HepG2 (cell line): ENCODE measurements at regions not wholly inside any gene's neighbourhood (a gene's known extent, or its start where the extent isn't known, plus 50 kb on each side); places are given as distances from the start of the nearest gene placed in this dataset.

ENCODE experiments used
- ATAC-seq: fragments of 200-7000 bp; cut with Tn5 transposase; 3 replicates; pipeline ENCODE4 v1.9.1; 2020; ENCODE audit warnings: mild to moderate bottlenecking, moderate library complexity
- BruUV-seq: library from RNA; stranded (reverse); fragments of 400-500 nt; replicated peaks from 2 replicates; lab custom pipeline; 2021; lab: Mats Ljungman, UMichigan
- CTCF ChIA-PET: fragments of 300-600 bp; formaldehyde crosslinking; extraction: SDS; loops from one replicate; lab custom pipeline; 2021; ENCODE audit warnings: low total read pairs, inconsistent platforms, low intra/inter-chr PET ratio; lab: Yijun Ruan, JAX
- POLR2A ChIA-PET: fragments of 350-600 bp; sonication (Branson Sonifier 250); formaldehyde crosslinking; loops from one replicate; lab custom pipeline; 2020; ENCODE audit warnings: antibody characterized with exemption, inconsistent platforms; lab: Yijun Ruan, JAX
- DNase-seq: peaks from one replicate; pipeline ENCODE4 v3.0.0-alpha.2; 2015; ENCODE audit warnings: low spot score
- FAIRE-seq: peaks from 3 replicates; lab custom pipeline; 2011; peaks lifted over from hg19 to GRCh38; lab: Jason Lieb, UNC
- H2AFZ ChIP-seq: one replicate; pipeline ENCODE4 v1.6.1; 2011; ENCODE audit warnings: low read length, inconsistent platforms
- H3K27ac ChIP-seq: fragments of 300-600 bp; 3 replicates; pipeline ENCODE4 v1.8.0; 2011; ENCODE audit warnings: mixed run types, mild to moderate bottlenecking, mixed read lengths, low read length, inconsistent platforms; ENCODE audit not compliant: insufficient read depth; ENCODE audit errors: extremely low read length
- H3K27me3 ChIP-seq, 2 experiments: fragments of 200-600 bp in 1 of 2; 2 replicates in 1 of 2; 3 replicates in 1 of 2; pipeline versions ENCODE4 v1.6.0 to v1.8.0; 2011; ENCODE audit warnings: low read length in 2 of 2, mild to moderate bottlenecking in 2 of 2, moderate library complexity in 2 of 2, inconsistent platforms in 1 of 2; ENCODE audit not compliant: insufficient read depth in 2 of 2, control insufficient read depth in 1 of 2
- H3K36me3 ChIP-seq, 2 experiments: fragments of 200-600 bp in 1 of 2; replicated peaks in 1 of 2; 2 replicates in 1 of 2; 3 replicates in 1 of 2; pipeline versions ENCODE4 v1.5.1 to v1.8.0; 2011; ENCODE audit warnings: low read length in 2 of 2, inconsistent platforms in 1 of 2; ENCODE audit not compliant: insufficient read depth in 2 of 2, control insufficient read depth in 1 of 2
- H3K4me1 ChIP-seq: 2 replicates; pipeline ENCODE4 v1.5.1; 2012; ENCODE audit warnings: low read length, inconsistent platforms; ENCODE audit not compliant: insufficient read depth
- H3K4me2 ChIP-seq: 2 replicates; pipeline ENCODE4 v1.6.0; 2011; ENCODE audit warnings: low read depth, low read length, inconsistent platforms
- H3K4me3 ChIP-seq, 3 experiments: fragments of 200-600 bp in 1 of 3; sonication (generic), shearing (Covaris generic) in 1 of 3; replicated peaks in 1 of 3; 2 replicates each; pipeline ENCODE4 v1.5.1; 2011 to 2016; ENCODE audit warnings: low read length in 3 of 3, inconsistent platforms in 2 of 3, low read depth in 2 of 3, mild to moderate bottlenecking in 2 of 3, control low read depth in 1 of 3, mixed read lengths in 1 of 3; ENCODE audit not compliant: insufficient read depth in 1 of 3
- H3K79me2 ChIP-seq: one replicate; pipeline ENCODE4 v1.6.1; 2011; ENCODE audit warnings: low read length, inconsistent platforms; ENCODE audit not compliant: insufficient read depth
- H3K9ac ChIP-seq: 2 replicates; pipeline ENCODE4 v1.6.0; 2011; ENCODE audit warnings: mild to moderate bottlenecking, low read depth, low read length, inconsistent platforms; ENCODE audit not compliant: insufficient read depth
- H3K9me3 ChIP-seq: 2 replicates; pipeline ENCODE4 v1.5.1; 2012; ENCODE audit warnings: mild to moderate bottlenecking, low read length
- H4K20me1 ChIP-seq: 2 replicates; pipeline ENCODE4 v1.6.0; 2011; ENCODE audit warnings: inconsistent platforms, mild to moderate bottlenecking, low read length, moderate library complexity; ENCODE audit not compliant: insufficient read depth
- CREM ChIP-seq, 2 experiments: sonication (generic) in 1 of 2; formaldehyde crosslinking in 1 of 2; IDR thresholded peaks; 2 replicates each; pipeline versions ENCODE4 v1.4.0 to v1.6.1; 2016 to 2020; ENCODE audit warnings: antibody characterized with exemption in 1 of 2, mild to moderate bottlenecking in 1 of 2, missing genetic modification reagents in 1 of 2
- HIVEP1 ChIP-seq: sonication (generic); formaldehyde crosslinking; IDR thresholded peaks from 2 replicates; pipeline ENCODE4 v1.4.0; 2020; ENCODE audit warnings: mild to moderate bottlenecking, missing genetic modification reagents
- MTA1 ChIP-seq: sonication (generic); formaldehyde crosslinking; IDR thresholded peaks from 2 replicates; pipeline ENCODE4 v1.4.0; 2020; ENCODE audit warnings: missing genetic modification reagents, mild to moderate bottlenecking, borderline replicate concordance
- NFKB2 ChIP-seq: sonication (generic); formaldehyde crosslinking; IDR thresholded peaks from 2 replicates; pipeline ENCODE4 v1.4.0; 2020; ENCODE audit warnings: missing genetic modification reagents, borderline replicate concordance
- POGZ ChIP-seq: sonication (generic); formaldehyde crosslinking; IDR thresholded peaks from 2 replicates; pipeline ENCODE4 v1.4.0; 2020; ENCODE audit warnings: mild to moderate bottlenecking, missing genetic modification reagents
- SMC3 ChIP-seq: IDR thresholded peaks from 2 replicates; pipeline ENCODE4 v1.6.1; 2011; ENCODE audit warnings: low read length, improper control_type of control experiment
- ZNF207 ChIP-seq: fragments of 450-650 bp; IDR thresholded peaks from 2 replicates; pipeline ENCODE4 v1.6.1; 2016; ENCODE audit warnings: antibody characterized with exemption, borderline replicate concordance
- ZNF672 ChIP-seq: sonication (generic); formaldehyde crosslinking; IDR thresholded peaks from 2 replicates; pipeline ENCODE4 v1.8.1; 2022; ENCODE audit warnings: missing genetic modification reagents
- WGBS: methylation state at CpG from one replicate; pipeline ENCODE4 v1.1.6; 2017; ENCODE audit warnings: low lambda C conversion rate; 5-methylcytosine and 5-hydroxymethylcytosine counted together
- in situ Hi-C: cut with HindIII; loops from 2 replicates; pipeline ENCODE4 v1.10.0; 2017; ENCODE audit warnings: low pct_unique_long_range_greater_than_20kb; ENCODE audit not compliant: extremely low pct_ligation_motif_present
- intact Hi-C: fragments of 100-400 bp; cut with micrococcal nuclease; formaldehyde crosslinking; loops from one replicate; pipeline ENCODE4 v1.10.0; 2022; ENCODE audit not compliant: unreplicated experiment
- TF ChIP-seq, protein P1 (sequence below): sonication (generic); formaldehyde crosslinking; conservative IDR thresholded peaks from 2 replicates; pipeline ENCODE4 v1.4.0; 2020; ENCODE audit warnings: missing genetic modification reagents
- TF ChIP-seq, protein P2 (sequence below): IDR thresholded peaks from 2 replicates; pipeline ENCODE4 v1.6.1; 2016; ENCODE audit warnings: low read depth, control low read depth
- TF ChIP-seq, protein P3 (sequence below): sonication (generic); formaldehyde crosslinking; IDR thresholded peaks from 2 replicates; pipeline ENCODE4 v1.8.1; 2023; ENCODE audit warnings: mild to moderate bottlenecking, missing genetic modification reagents
- TF ChIP-seq, protein P4 (sequence below): IDR thresholded peaks from 2 replicates; pipeline ENCODE4 v1.6.1; 2016; ENCODE audit warnings: missing genetic modification reagents, missing compliant biosample characterization

DNA sequence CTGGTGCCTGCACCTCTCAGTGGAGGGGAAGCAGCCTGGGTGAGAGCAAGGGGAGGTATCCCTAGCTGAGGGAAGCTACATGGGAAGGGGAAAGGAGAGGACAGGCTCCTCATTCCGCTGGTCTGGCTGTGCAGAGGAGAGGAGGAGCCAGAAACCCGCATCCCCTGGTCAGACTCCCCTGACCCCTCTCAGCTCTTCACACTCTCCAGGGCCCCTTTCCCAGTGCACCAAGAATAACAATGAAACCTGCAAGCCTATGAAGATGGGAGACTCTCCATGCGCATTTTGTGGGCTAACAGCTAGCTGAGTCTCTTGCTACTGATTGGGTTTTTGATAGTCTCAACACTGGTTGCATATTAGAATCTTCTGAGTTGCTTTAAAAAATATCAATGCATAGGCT, 319.9 kb upstream of the COBL start:
- Histone ChIP-seq H3K4me3 (no peak overlapping the region), H3K27me3 (peaks cover 0 to 18% of the 10 kb centered on the region in 2 experiments; a peak in 2 of 5 replicates), H3K4me2 (no peak overlapping the region), H3K36me3 (no peaks in the 10 kb centered on the region), H3K4me1 (no peaks in the 10 kb centered on the region), H2AFZ (no peak overlapping the region), H3K9ac (no peak overlapping the region), H3K9me3 (no peaks in the 10 kb centered on the region), H3K27ac (no peak overlapping the region), H4K20me1 (no peaks in the 10 kb centered on the region), H3K79me2 (no peaks in the 10 kb centered on the region)
- intact Hi-C loops = no loop called here
- FAIRE-seq (no peak), ATAC-seq (no peak), DNase-seq (no peak)
- TF ChIP-seq ZNF207 (no peak), HIVEP1 (CRISPR knock-in tag) (no peak), CREM (IDR thresholded peaks at IDR 0.05) (no peak), CREM (CRISPR knock-in tag; IDR thresholded peaks at IDR 0.05) (no peak), POGZ (CRISPR knock-in tag) (no peak), ZNF672 (CRISPR knock-in tag) (no peak), SMC3 (no peak), MTA1 (CRISPR knock-in tag) (no peak), NFKB2 (no peak)
- TF ChIP-seq, protein P1, sequence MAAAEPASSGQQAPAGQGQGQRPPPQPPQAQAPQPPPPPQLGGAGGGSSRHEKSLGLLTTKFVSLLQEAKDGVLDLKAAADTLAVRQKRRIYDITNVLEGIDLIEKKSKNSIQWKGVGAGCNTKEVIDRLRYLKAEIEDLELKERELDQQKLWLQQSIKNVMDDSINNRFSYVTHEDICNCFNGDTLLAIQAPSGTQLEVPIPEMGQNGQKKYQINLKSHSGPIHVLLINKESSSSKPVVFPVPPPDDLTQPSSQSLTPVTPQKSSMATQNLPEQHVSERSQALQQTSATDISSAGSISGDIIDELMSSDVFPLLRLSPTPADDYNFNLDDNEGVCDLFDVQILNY (CRISPR knock-in tag) = no peak
- TF ChIP-seq, protein P2, sequence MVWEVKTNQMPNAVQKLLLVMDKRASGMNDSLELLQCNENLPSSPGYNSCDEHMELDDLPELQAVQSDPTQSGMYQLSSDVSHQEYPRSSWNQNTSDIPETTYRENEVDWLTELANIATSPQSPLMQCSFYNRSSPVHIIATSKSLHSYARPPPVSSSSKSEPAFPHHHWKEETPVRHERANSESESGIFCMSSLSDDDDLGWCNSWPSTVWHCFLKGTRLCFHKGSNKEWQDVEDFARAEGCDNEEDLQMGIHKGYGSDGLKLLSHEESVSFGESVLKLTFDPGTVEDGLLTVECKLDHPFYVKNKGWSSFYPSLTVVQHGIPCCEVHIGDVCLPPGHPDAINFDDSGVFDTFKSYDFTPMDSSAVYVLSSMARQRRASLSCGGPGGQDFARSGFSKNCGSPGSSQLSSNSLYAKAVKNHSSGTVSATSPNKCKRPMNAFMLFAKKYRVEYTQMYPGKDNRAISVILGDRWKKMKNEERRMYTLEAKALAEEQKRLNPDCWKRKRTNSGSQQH (CRISPR knock-in tag) = no peak
- TF ChIP-seq, protein P3, sequence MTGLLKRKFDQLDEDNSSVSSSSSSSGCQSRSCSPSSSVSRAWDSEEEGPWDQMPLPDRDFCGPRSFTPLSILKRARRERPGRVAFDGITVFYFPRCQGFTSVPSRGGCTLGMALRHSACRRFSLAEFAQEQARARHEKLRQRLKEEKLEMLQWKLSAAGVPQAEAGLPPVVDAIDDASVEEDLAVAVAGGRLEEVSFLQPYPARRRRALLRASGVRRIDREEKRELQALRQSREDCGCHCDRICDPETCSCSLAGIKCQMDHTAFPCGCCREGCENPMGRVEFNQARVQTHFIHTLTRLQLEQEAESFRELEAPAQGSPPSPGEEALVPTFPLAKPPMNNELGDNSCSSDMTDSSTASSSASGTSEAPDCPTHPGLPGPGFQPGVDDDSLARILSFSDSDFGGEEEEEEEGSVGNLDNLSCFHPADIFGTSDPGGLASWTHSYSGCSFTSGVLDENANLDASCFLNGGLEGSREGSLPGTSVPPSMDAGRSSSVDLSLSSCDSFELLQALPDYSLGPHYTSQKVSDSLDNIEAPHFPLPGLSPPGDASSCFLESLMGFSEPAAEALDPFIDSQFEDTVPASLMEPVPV (CRISPR knock-in tag) = no peak
- TF ChIP-seq, protein P4, sequence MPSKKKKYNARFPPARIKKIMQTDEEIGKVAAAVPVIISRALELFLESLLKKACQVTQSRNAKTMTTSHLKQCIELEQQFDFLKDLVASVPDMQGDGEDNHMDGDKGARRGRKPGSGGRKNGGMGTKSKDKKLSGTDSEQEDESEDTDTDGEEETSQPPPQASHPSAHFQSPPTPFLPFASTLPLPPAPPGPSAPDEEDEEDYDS (CRISPR knock-in tag) = no peak
- WGBS = 0% methylated on average over 3 of the region's 3 CpGs
- POLR2A ChIA-PET = no interaction called here
- in situ Hi-C loops = no loop called here
- CTCF ChIA-PET = no interaction called here
- no TSS peak for BruUV-seq
